Right cardiac atrium (tissue), 5 donors: ENCODE measurements at regions not wholly inside any gene's neighbourhood (a gene's known extent, or its start where the extent isn't known, plus 50 kb on each side); places are given as distances from the start of the nearest gene placed in this dataset.
"Not testable (repeated sequence)": the region's sequence is repeated elsewhere in the genome, so short reads cannot be mapped to it uniquely, and the experiment has no call there.

Experiments
- ATAC-seq, 2 donors: fragments of 200-7000 bp; cut with Tn5 transposase; one replicate each; pipeline versions ENCODE4 v1.8.0 to v1.9.1; 2020; ENCODE audit warnings: moderate library complexity in 2 of 2, mild to moderate bottlenecking in 1 of 2
- DNase-seq, 3 donors: peaks; one replicate each; pipeline ENCODE4 v3.0.0-alpha.2; 2020
- H3K27ac ChIP-seq: one replicate; pipeline ENCODE4 v1.5.1; 2013; ENCODE audit warnings: mild to moderate bottlenecking, low read length, control low read depth, moderate library complexity
- H3K27me3 ChIP-seq: one replicate; pipeline ENCODE4 v1.6.1; 2013; ENCODE audit not compliant: control insufficient read depth, insufficient read depth
- H3K4me1 ChIP-seq: one replicate; pipeline ENCODE4 v1.6.1; 2013; ENCODE audit warnings: low read length; ENCODE audit not compliant: control insufficient read depth, insufficient read depth
- H3K4me3 ChIP-seq: one replicate; pipeline ENCODE4 v1.5.1; 2013; ENCODE audit warnings: low read length, control low read depth
- H3K9me3 ChIP-seq: one replicate; pipeline ENCODE4 v1.6.1; 2013; ENCODE audit warnings: low read length; ENCODE audit not compliant: control insufficient read depth
- WGBS: extraction: QIAGEN DNeasy Blood & Tissue Kit; methylation state at CpG from one replicate; pipeline ENCODE4 v1.1.7; 2013; 5-methylcytosine and 5-hydroxymethylcytosine counted together
- intact Hi-C, 4 donors: fragments of 100-400 bp; cut with DNase I; formaldehyde crosslinking; loops; one replicate each; pipeline versions ENCODE4 v1.11.0 to v1.14.0; 2022 to 2023
- donor health status: healthy with polysubstance abuse.
- donor health status: DM: no; HTN: yes; CAD: no.
- donor health status: DM: no; HTN: no; CAD: no.
- donor health status: DM: no; HTN: yes; CAD: no; lungs with severe emphysema.
- donor health status: DM: yes; HTN: yes; CAD: no.

GRCh38 chr2:57698935-57699449 lies 347.6 kb upstream of the VRK2 start:
- DNase-seq, result no peak
- intact Hi-C loops, result no loop called here
- WGBS, result 63% methylated on average over 2 of the region's 2 CpGs
- H3K4me1 ChIP-seq, result no peaks in the 10 kb centered on the region
- no peak overlapping the region for H3K27ac ChIP-seq
- no peaks in the 10 kb centered on the region for H3K9me3 ChIP-seq
- ATAC-seq, result no peak
- no peak overlapping the region for H3K4me3 ChIP-seq
- no peaks in the 10 kb centered on the region for H3K27me3 ChIP-seq

- no peak overlapping the region for H3K27ac ChIP-seq
- 63% methylated on average over 5 of the region's 5 CpGs for WGBS
- no peaks in the 10 kb centered on the region for H3K27me3 ChIP-seq
- DNase-seq, result no peak
- intact Hi-C loops, result no loop called here
- no peaks in the 10 kb centered on the region for H3K9me3 ChIP-seq
- no peak for ATAC-seq
- H3K4me3 ChIP-seq, result no peak overlapping the region
- no peaks in the 10 kb centered on the region for H3K4me1 ChIP-seq
These were observed 345.2 kb upstream of the VRK2 start for GRCh38 chr2:57701391-57701791.

GRCh38 chr2:57703407-57703806 lies 343.2 kb upstream of the VRK2 start:
- Histone ChIP-seq H3K4me3 (no peak overlapping the region), H3K4me1 (no peaks in the 10 kb centered on the region), H3K9me3 (no peaks in the 10 kb centered on the region), H3K27ac (no peak overlapping the region), H3K27me3 (no peaks in the 10 kb centered on the region)
- 90% methylated on average over 3 of the region's 3 CpGs for WGBS
- intact Hi-C loops, result no loop called here
- ATAC-seq (no peak), DNase-seq (no peak)

- ATAC-seq, H3K4me1 ChIP-seq, H3K27ac ChIP-seq, intact Hi-C loops, H3K4me3 ChIP-seq, DNase-seq, H3K27me3 ChIP-seq, H3K9me3 ChIP-seq: not testable (repeated sequence)
- WGBS, result 77% methylated on average over 8 of the region's 8 CpGs
These were observed 338.8 kb upstream of the VRK2 start for GRCh38 chr2:57707794-57708193.

GRCh38 chr2:57711991-57712390 lies 334.6 kb upstream of the VRK2 start:
- intact Hi-C loops, result no loop called here
- no peaks in the 10 kb centered on the region for H3K27me3 ChIP-seq
- H3K4me3 ChIP-seq, result no peak overlapping the region
- H3K4me1 ChIP-seq, result no peaks in the 10 kb centered on the region
- WGBS, result 78% methylated on average over 1 of the region's 1 CpG
- H3K27ac ChIP-seq, result no peak overlapping the region
- no peak for ATAC-seq
- DNase-seq, result no peak
- H3K9me3 ChIP-seq, result no peaks in the 10 kb centered on the region

GRCh38 chr2:57720728-57721627 lies 325.6 kb upstream of the VRK2 start:
- Histone ChIP-seq H3K27ac (no peak overlapping the region), H3K4me3 (peak overlapping the region; percentile 16), H3K4me1 (no peaks in the 10 kb centered on the region), H3K27me3 (no peaks in the 10 kb centered on the region), H3K9me3 (no peaks in the 10 kb centered on the region)
- ATAC-seq (peak; percentile 86 to 89), DNase-seq (peak in 2 of 3 donors; percentile 14 to 45)
- intact Hi-C loops, result no loop called here
- WGBS, result 24% methylated on average over 16 of the region's 16 CpGs

GRCh38 chr2:57725337-57725947 lies 321.2 kb upstream of the VRK2 start:
- Histone ChIP-seq H3K9me3 (no peaks in the 10 kb centered on the region), H3K4me3 (no peak overlapping the region), H3K27me3 (no peaks in the 10 kb centered on the region), H3K4me1 (no peaks in the 10 kb centered on the region), H3K27ac (no peak overlapping the region)
- DNase-seq, result no peak
- 71% methylated on average over 5 of the region's 5 CpGs for WGBS
- intact Hi-C loops, result no loop called here
- no peak for ATAC-seq

- DNase-seq (no peak), ATAC-seq (no peak)
- 57% methylated on average over 4 of the region's 4 CpGs for WGBS
- H3K27ac ChIP-seq, result no peak overlapping the region
- H3K27me3 ChIP-seq, result no peaks in the 10 kb centered on the region
- no peak overlapping the region for H3K4me3 ChIP-seq
- intact Hi-C loops, result no loop called here
- no peaks in the 10 kb centered on the region for H3K9me3 ChIP-seq
- H3K4me1 ChIP-seq, result no peaks in the 10 kb centered on the region
These were observed 320.3 kb upstream of the VRK2 start for GRCh38 chr2:57726294-57726693.

GRCh38 chr2:57728691-57729090 lies 317.9 kb upstream of the VRK2 start:
- Histone ChIP-seq H3K4me1 (no peaks in the 10 kb centered on the region), H3K27me3 (no peaks in the 10 kb centered on the region), H3K27ac (no peak overlapping the region), H3K4me3 (no peak overlapping the region), H3K9me3 (no peaks in the 10 kb centered on the region)
- intact Hi-C loops, result no loop called here
- WGBS, result 90% methylated on average over 1 of the region's 1 CpG
- ATAC-seq (no peak), DNase-seq (no peak)

GRCh38 chr2:57733956-57734355 lies 312.6 kb upstream of the VRK2 start:
- intact Hi-C loops, result no loop called here

GRCh38 chr2:57740891-57741290 lies 305.7 kb upstream of the VRK2 start:
- DNase-seq, result no peak
- H3K27me3 ChIP-seq, result no peaks in the 10 kb centered on the region
- 77% methylated on average over 6 of the region's 6 CpGs for WGBS
- H3K9me3 ChIP-seq, result no peaks in the 10 kb centered on the region
- no peak overlapping the region for H3K27ac ChIP-seq
- H3K4me1 ChIP-seq, result no peaks in the 10 kb centered on the region
- intact Hi-C loops, result no loop called here
- no peak for ATAC-seq
- no peak overlapping the region for H3K4me3 ChIP-seq

More at GRCh38 chr2:57733956-57734355, 312.6 kb upstream of the VRK2 start:
- ATAC-seq (no peak), DNase-seq (no peak)
- no peak overlapping the region for H3K27ac ChIP-seq
- no peaks in the 10 kb centered on the region for H3K27me3 ChIP-seq
- H3K4me3 ChIP-seq, result no peak overlapping the region
- H3K9me3 ChIP-seq, result no peaks in the 10 kb centered on the region
- H3K4me1 ChIP-seq, result no peaks in the 10 kb centered on the region
